GM13976 (cell line): ENCODE measurements at regions not wholly inside any gene's neighbourhood (a gene's known extent, or its start where the extent isn't known, plus 50 kb on each side); places are given as distances from the start of the nearest gene placed in this dataset.

ENCODE experiments used
- DNase-seq: peaks from one replicate; pipeline ENCODE4 v3.0.0; 2012; ENCODE audit warnings: low spot score
- in situ Hi-C: fragments of 300-500 bp; cut with MboI; formaldehyde crosslinking; loops from one replicate; pipeline ENCODE4 v1.12.0; 2022; ENCODE audit warnings: low sequenced_read_pairs, mixed read lengths, inconsistent platforms; ENCODE audit not compliant: unreplicated experiment
- TF ChIP-seq, protein P1 (sequence below): IDR thresholded peaks from 2 replicates; pipeline ENCODE4 v1.5.1; 2012; ENCODE audit warnings: borderline replicate concordance, mild to moderate bottlenecking; ENCODE audit not compliant: insufficient read depth; ENCODE audit errors: extremely low read depth, missing control alignments, control extremely low read depth

GRCh38 chr15:38893925-38894242 lies 329.3 kb upstream of the RASGRP1 start:
- in situ Hi-C loops, result no loop called here
- no peak for DNase-seq

DNA sequence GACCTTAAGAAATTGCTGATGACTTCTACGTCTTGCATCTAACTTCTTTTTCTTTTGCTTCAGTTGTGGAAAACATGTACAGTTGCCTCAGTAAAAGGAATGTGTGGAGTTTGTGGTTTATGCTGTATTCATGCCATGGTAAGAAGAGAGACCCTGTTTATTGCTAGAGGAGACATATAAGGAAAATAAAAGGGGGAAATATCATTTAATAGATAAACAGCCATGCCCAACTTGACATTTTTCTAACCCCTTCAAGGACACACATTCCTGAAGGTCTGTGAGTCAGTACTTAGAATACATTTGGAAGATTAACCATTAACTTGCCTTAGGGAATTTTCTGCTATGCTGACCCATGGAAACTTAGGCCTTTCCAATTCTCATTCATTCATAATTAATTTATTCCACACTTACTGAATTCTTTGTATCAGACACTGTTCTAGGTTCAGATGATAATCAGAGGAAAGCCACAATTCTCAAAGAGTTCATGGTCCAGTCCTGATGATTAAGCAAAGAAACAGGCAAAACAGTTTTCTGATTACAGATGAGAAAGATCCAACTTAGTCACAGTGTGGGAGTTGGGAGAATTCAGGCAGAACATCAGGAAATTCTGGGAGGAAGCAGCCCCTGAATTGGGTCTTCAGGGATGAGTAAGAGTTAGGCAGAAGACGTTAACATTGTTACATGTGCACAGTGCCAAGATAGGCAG lies 329.8 kb upstream of the RASGRP1 start:
- in situ Hi-C loops, result no loop called here
- DNase-seq, result no peak
- TF ChIP-seq, protein P1, sequence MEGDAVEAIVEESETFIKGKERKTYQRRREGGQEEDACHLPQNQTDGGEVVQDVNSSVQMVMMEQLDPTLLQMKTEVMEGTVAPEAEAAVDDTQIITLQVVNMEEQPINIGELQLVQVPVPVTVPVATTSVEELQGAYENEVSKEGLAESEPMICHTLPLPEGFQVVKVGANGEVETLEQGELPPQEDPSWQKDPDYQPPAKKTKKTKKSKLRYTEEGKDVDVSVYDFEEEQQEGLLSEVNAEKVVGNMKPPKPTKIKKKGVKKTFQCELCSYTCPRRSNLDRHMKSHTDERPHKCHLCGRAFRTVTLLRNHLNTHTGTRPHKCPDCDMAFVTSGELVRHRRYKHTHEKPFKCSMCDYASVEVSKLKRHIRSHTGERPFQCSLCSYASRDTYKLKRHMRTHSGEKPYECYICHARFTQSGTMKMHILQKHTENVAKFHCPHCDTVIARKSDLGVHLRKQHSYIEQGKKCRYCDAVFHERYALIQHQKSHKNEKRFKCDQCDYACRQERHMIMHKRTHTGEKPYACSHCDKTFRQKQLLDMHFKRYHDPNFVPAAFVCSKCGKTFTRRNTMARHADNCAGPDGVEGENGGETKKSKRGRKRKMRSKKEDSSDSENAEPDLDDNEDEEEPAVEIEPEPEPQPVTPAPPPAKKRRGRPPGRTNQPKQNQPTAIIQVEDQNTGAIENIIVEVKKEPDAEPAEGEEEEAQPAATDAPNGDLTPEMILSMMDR, result no peak

More at GRCh38 chr15:38893925-38894242, 329.3 kb upstream of the RASGRP1 start:
- TF ChIP-seq, protein P1, result no peak

GRCh38 chr15:38895326-38896255 lies 331.0 kb upstream of the RASGRP1 start:
- DNase-seq, result no peak
- TF ChIP-seq, protein P1, result no peak
- in situ Hi-C loops, result no loop called here

DNA sequence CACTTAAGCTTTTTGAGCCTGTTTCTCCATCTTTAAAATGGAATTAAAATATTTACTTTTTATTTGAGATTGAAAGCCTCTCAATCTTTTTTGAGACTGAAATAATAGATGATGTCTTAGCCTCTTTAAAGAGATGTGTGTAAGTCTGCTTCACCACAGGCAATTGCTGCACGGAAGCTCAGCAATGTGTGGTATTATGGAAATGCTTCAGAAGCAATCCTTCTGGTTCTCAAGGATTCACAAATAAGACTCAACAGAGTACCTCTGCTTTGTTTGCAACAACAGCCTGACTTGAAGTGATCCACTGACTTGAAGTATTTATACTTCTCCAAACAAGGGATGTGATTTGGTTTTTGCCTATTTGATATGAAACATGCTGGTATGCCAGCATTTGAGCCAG lies 332.0 kb upstream of the RASGRP1 start:
- in situ Hi-C loops, result no loop called here
- DNase-seq, result no peak
- TF ChIP-seq, protein P1, result no peak

GRCh38 chr15:38897551-38897950 lies 332.9 kb upstream of the RASGRP1 start:
- TF ChIP-seq, protein P1, result no peak
- no peak for DNase-seq
- in situ Hi-C loops, result no loop called here

GRCh38 chr15:38898236-38898635 lies 333.6 kb upstream of the RASGRP1 start:
- DNase-seq, result no peak
- in situ Hi-C loops, result no loop called here
- TF ChIP-seq, protein P1, result no peak
